AG09319 (cell line): ENCODE measurements at regions not wholly inside any gene's neighbourhood (a gene's known extent, or its start where the extent isn't known, plus 50 kb on each side); places are given as distances from the start of the nearest gene placed in this dataset.

Experiments
- DNase-seq: peaks from one replicate; pipeline ENCODE4 v3.0.0-alpha.2; 2010; ENCODE audit warnings: low read depth; ENCODE audit errors: extremely low read depth
- CTCF ChIP-seq: IDR thresholded peaks from 2 replicates; pipeline ENCODE4 v1.5.1; 2011; ENCODE audit warnings: low read depth, mild to moderate bottlenecking, inconsistent platforms, low read length, moderate library complexity

DNA sequence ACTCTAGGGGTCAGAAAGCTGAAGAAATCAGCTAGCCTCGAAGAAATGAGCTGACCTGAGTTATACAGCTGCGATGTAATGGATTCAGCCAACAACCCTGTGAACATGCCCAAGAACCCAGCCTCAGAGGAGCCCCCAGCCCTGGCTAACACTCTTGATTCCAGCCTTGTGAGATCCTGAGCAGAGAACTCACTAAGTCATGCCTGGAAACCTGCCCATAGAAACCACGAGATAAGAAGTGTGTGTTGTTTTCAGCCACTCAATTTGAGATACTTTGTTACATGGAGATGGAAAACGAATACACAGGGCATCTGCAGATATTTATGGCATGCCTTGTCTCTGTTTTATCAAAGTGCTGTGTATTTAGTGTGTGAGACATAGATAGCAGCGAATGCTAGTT lies 265.2 kb downstream of the QKI start:
- DNase-seq: no peak
- no peak for TF ChIP-seq CTCF

DNA sequence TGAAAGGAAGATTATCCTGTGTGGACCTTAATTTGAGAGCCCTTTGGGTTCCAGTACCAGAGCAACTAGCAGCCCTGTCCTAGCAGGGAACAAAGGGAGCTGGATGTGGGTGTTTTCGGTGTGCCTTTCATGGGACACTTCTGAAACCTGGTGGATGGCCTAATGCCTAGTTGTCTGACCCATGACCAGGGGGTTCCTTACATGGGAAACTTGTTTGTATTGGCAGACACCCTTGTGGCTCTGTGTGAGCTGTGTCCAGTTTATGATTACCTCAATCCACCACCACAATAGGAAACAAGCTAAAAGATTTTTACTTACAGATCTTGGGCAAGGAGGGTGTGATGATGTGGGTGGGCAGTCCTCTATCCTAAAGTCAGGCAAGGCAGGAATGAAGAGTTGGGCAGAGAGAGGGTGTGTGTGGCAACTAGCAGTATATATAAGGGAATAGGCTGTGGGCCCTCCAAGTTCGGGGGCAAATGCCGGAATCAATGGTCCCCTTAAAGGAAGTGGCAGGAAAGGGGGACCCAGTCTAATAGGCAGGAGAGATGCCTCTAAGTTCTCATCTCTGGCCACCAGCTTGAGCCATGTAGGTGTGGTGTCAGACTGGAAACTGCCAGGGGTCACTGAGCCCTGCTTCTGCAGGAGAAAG lies 264.6 kb downstream of the QKI start:
- no peak for DNase-seq
- no peak for TF ChIP-seq CTCF

DNA sequence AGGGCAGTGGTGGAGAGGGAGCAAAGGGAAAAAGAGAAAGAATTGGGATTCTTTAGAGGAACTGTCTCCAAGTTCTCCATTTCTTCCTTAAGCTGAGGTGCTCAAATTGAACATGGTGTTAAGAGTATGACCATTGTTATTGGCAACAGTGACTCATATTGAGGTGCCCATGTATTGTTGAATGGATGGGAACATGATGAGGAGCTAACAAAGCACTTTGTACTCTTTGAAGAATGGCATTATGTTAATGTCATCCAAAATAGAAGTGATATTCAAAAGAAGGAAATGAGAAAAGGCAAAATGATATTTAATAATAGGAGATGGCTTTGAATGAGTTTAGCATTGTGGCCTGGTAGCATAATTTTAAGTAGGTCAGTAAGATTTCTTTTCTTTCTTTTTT lies 261.1 kb downstream of the QKI start:
- TF ChIP-seq CTCF: no peak
- DNase-seq: no peak

GRCh38 chr6:163672710-163673109 lies 258.2 kb downstream of the QKI start:
- no peak for DNase-seq
- no peak for TF ChIP-seq CTCF

DNA sequence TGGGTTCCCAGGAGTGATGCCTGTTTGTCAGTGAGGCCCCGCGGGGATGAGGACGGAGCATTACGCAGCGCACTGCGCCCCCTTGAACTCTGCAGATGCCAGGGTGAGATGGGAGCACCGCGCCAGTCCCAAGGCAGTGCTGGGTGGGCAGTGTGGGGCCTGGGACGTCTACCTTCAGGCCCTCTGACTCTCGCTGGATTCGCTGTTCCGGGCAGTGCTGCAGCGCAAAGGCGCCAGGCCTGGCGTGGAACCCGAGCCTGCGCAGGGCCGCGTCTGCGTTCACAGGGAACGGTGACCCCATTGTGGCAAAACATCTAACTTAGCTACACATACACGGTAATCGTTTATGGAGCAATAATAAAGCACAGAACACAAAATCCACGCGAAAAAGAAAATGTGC lies 257.3 kb downstream of the QKI start:
- TF ChIP-seq CTCF: no peak
- no peak for DNase-seq

GRCh38 chr6:163671355-163671754 lies 256.8 kb downstream of the QKI start:
- no peak for DNase-seq
- no peak for TF ChIP-seq CTCF

GRCh38 chr6:163670336-163670735 lies 255.8 kb downstream of the QKI start:
- TF ChIP-seq CTCF: no peak
- no peak for DNase-seq
